ENCODE measurements at regions not wholly inside any gene's neighbourhood (a gene's known extent, or its start where the extent isn't known, plus 50 kb on each side); places are given as distances from the start of the nearest gene placed in this dataset.

DNA sequence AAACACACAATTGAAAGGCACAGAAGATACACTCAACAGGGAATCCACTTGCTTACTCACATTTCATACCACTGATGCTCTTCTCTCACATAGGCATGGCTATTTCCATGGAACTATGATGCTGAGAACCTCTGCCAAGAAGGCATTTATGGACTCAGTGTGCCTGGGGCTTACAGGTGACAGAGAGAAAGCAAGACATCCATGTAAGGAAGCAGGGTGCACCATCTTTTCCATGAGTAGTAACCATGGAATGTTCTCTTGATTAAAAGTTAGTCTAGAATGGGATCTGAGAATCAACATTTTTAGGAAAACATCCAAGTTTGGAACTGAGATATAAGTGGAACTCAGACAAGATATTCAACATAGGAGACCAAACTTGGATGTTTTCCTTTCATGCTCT lies 52.5 kb upstream of the MACC1 start:
- TF ChIP-seq, protein P1, sequence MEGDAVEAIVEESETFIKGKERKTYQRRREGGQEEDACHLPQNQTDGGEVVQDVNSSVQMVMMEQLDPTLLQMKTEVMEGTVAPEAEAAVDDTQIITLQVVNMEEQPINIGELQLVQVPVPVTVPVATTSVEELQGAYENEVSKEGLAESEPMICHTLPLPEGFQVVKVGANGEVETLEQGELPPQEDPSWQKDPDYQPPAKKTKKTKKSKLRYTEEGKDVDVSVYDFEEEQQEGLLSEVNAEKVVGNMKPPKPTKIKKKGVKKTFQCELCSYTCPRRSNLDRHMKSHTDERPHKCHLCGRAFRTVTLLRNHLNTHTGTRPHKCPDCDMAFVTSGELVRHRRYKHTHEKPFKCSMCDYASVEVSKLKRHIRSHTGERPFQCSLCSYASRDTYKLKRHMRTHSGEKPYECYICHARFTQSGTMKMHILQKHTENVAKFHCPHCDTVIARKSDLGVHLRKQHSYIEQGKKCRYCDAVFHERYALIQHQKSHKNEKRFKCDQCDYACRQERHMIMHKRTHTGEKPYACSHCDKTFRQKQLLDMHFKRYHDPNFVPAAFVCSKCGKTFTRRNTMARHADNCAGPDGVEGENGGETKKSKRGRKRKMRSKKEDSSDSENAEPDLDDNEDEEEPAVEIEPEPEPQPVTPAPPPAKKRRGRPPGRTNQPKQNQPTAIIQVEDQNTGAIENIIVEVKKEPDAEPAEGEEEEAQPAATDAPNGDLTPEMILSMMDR (conservative IDR thresholded peaks at IDR 0.05): no peak
- TF ChIP-seq EZH2 (IDR thresholded peaks at IDR 0.05; ENCODE audit: low read depth): no peak
